GM19324 (cell line): ENCODE measurements at regions not wholly inside any gene's neighbourhood (a gene's known extent, or its start where the extent isn't known, plus 50 kb on each side); places are given as distances from the start of the nearest gene placed in this dataset.

ENCODE experiments used
- ATAC-seq: cut with Tn5 transposase; IDR thresholded peaks from one replicate; pipeline ENCODE4 v1.9.1; 2021; ENCODE audit warnings: mild to moderate bottlenecking, moderate library complexity; ENCODE audit not compliant: unreplicated experiment, low FRiP score

DNA sequence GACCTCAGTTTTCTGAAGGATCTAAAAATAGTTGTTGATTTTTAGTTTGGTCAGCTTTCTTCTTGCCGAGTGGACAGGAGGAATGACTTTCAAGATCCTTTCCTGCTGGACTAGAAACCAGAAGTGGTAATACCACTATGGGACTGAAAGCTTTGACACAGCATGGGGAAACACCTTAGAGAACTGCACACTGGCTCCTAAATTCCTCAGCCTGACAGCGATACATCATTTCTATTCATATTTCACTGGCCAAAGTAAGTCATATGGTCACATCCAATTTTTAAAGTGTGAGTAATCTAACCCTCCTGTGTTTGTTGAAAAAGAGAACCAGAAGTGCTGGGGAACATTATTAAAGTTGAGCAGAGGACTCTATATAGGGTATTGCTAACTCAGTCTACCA lies 244.7 kb upstream of the MMADHC start:
- no peak for ATAC-seq

DNA sequence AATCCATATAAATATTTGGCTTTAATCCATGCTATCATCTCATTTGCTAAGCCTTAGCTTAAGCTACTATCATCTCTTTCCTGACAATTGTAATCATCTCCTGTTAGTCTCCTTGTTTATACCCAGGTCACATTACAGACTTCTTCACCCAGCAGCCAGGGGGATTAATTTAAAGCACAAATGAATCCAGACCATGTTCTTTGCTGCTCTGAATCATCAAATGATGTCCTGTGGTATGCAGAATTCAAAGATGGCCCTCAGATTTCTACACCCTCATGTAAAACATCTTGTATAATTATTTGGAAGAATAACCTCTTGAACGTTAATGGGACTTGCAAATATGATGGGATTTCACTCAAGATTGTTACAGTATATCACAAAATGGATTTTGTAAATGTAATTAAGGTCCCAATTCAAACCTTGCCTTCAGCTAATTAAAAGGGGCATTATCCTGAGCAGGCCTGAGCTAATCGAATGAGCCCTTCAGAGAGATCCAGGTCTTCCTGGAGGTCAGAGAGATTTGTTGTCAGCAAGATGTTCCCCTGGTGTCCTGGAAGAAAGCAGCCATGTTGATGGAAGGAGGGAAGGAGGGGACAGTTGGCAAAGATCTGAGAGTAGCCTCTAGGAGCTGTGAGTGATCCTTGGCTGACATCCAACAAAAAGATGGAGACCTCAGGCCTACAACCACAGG lies 241.1 kb upstream of the MMADHC start:
- ATAC-seq, result no peak

DNA sequence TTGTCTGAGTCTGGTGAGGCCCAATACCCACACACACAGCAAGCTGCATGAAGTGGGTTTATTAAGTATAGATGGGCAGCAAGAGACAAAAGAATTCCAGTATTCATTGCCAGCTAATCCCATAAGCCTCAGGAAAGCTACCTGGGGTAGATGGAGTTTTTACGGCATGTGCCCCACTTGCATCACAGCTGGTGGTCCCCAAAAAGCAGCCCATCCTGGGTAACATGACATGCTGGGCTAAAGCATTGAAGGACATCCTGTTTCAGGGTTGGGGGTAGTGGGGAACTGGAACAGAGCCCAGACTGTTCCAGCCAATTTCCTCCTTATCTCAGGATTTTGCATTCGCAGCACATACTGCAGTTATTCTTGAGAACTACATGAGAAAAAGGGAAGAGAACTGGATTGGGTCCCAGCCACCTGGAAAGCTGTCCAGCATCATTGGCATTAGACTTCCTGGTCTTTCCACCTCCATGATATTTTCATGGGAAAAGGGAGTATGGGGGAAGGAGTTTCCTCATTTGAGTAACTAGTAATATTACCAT lies 240.1 kb upstream of the MMADHC start:
- no peak for ATAC-seq

DNA sequence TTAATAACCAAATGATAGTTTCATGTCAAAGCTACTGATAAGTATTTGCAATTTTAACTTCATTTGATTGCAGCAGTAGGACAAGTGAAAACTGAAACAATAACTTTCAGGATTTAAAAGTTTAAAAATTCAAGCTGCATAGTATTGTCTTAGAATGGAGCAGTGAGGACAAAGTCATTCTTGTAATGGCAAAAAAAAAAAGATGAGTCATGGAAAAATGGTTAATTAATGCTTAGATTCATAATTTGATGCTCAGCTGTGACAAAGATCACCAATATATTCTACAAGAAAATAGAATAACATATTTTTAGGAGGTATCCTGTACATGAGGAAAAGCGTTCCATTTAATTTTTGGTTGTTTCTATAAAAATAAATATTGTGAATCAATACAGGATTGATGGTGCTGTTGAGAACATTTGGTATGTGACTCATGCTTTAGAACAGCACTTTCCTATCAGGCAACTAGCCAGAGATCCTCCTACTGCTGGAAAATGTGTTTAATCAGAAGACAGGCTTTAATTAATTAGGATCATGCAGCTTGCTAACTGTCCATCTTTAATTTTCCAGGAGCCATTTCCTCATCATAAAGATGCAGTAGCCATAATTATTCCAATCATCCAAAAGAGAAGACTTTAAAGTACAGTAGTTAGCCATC lies 239.0 kb upstream of the MMADHC start:
- no peak for ATAC-seq

DNA sequence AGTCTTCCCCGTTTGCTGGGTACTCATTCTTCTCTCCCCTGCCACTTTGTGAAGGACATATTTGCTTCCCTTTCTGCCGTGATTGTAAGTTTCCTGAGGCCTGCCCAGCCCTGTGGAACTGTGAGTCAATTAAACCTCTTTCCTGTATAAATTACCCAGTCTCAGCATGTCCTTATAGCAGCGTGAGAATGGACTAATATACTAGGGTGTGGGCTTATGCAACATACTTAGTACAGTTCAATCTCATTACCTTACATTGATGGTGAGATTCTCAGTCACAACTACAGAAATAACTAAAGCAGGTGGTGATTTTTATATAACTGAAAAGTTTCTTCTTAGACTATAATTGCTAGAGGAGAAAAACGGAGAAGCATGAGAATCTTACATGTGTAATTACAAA lies 237.9 kb upstream of the MMADHC start:
- no peak for ATAC-seq

DNA sequence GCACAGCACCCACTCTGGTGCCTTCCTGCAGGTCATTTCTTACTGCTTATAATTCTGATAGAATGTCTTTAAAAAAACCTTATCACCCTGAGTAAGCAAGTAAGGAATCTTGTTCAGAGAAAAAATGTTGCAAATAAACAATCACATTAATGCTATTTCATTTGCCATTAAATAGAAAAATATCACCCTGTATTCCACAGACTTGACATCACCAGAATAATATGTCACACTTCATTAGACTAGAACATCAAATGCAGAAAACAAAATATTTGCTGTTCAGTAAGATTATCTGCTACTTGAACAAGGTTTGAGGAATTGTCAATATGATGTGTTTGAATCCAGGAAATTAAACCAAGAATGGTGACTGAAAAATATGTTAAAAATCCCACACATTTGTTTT lies 236.6 kb upstream of the MMADHC start:
- no peak for ATAC-seq

DNA sequence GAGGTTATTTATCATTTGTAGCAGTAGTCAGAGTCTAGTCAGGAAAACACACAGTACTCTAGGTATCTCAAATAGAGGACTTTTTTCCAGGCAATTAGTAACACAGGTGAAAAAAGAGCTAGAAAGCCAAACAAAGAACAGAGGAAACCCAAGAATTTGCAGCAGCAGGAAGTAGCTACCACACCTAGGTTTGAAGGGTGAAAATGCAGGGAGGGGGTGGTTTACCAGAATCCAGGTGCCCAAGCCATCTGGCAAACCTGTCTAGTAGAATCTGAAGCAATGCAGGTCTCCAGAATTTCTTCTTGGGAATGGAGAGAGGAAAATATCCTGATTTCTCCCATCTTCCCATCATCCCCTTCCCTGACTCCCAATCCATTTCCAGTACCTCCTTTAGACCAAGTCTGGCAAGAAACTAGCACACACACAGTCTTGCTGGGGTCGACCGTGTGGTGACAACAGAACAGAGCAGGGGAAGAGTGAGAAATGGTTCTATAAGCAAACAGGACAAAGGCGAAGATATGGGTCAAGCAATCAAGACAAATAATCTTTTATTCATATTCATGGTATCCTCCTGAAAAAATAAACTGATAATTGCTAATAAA lies 231.9 kb upstream of the MMADHC start:
- no peak for ATAC-seq

DNA sequence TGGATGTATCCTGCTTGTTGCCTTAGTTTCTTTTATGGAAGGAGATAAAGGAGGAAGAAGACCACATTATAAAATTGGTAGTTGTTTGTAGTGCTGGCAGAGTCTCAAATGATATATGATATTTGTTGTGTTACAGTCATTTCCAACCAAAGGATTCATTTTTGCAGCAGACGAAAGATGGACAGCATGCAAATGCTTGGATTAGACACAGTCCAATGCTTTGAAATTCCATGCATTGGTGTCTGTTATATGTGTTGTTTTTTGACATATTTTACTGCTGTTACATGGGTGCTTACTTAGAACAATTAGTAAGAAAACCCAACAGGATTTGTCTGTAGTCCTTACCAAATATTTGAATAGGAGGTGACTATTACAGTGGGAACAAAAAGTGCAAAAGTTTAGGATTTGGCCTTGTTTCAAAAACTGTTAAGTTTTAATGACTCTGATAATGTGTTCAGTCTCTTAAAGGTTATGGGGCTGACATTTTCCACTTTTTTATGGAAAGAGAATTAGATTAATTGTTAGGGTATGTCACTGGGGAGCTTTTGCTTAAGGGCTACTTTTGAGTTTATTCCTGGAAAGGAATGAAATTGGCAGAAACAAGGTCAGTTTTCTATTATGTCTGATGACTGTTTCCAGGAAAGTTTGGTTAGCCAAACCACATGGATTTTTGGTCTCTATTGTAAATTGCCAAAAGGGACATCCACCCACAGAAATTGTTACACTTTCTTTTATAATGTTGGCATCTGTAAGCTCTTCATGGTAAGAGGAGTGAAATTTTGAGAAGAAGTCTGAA lies 229.4 kb upstream of the MMADHC start:
- ATAC-seq, result no peak

DNA sequence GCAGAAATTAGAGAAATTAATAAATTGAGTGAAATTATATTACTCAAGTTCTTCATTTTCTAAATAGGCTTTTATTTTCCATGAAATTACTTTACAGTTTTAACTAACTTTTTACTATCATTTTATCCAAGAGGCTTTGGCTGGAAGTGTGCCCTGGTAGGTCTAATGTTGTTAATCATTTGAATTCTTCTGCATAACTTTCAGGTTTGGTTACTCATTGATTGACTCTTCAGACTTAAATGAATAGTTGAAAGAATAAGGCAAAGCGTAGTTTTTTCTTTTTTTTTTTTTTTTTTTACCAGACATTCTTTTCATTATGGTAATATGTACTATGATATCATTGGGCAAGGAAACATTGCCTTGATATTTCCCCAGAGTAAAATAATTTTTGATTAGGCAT lies 228.4 kb upstream of the MMADHC start:
- no peak for ATAC-seq

DNA sequence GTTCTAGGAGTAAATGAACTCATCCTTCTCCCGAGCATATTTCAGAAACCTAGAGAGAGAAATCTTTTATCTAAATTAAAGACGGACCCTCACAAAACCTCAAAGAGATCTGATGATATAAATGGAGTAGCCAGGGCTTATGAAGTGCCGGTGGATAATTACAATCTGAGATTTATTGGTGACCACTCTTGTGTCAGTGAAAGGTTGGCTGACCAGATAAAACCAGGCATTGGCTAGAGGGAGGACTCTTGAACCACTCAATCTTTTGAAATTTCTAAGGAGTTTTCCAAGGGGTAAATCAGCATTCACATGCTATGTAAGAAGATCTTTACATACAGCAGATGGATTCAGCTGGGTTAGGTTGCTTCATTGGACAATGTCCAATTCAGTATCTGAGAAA lies 227.3 kb upstream of the MMADHC start:
- no peak for ATAC-seq

DNA sequence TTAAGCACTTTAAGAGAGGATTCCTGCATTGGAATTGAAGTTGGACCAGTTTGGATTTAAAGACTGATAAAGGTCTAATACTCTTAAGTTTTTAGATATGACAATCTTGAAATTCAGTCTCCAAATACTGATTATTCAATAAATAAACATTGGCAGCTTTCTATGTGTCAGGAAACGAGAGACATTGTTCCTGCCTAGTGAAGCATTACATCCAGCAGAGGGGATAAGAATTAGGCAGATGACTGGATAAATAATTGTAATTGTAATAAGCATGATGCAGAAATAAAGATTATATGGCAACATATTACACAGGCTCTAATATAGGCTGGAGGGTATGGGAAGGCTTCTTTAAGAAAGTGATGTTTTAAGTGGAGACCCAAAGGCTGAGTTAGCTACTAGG lies 226.5 kb upstream of the MMADHC start:
- no peak for ATAC-seq

DNA sequence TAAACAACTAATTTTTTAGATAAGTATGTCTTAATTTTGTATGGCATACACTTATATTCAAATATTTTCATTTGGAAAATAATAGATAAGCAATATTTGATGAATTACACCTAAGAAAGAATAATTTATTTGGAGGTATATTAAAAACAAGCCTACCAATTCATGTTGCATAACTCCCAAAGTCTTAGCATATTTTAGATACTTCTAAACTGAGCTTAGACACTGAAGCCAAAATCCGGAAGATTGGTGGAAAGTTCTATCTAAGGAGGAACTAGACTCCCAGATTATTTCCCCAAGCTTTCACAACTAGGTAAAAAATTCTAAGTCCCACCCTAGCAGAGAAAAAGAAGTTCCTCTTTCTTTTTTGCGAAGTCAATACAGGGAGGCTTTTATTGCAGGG lies 221.0 kb upstream of the MMADHC start:
- ATAC-seq, result no peak

DNA sequence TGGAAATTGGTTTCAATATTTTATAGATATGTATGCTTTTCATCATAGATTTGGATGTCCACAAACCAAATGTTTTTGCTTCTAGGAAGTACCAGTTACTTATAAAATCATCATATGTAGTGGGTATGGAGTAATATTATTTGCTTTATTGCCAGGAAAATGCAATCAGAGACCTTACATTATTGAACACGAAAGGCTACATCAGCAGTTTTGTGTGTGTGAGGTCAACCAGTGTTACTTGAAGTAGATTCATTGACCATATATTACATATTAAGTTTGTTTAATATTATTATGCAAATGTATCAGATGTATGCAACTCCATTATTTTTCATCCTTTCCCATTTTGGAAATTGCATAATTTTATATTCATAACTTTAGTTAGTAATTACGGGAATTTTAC lies 219.1 kb upstream of the MMADHC start:
- no peak for ATAC-seq

DNA sequence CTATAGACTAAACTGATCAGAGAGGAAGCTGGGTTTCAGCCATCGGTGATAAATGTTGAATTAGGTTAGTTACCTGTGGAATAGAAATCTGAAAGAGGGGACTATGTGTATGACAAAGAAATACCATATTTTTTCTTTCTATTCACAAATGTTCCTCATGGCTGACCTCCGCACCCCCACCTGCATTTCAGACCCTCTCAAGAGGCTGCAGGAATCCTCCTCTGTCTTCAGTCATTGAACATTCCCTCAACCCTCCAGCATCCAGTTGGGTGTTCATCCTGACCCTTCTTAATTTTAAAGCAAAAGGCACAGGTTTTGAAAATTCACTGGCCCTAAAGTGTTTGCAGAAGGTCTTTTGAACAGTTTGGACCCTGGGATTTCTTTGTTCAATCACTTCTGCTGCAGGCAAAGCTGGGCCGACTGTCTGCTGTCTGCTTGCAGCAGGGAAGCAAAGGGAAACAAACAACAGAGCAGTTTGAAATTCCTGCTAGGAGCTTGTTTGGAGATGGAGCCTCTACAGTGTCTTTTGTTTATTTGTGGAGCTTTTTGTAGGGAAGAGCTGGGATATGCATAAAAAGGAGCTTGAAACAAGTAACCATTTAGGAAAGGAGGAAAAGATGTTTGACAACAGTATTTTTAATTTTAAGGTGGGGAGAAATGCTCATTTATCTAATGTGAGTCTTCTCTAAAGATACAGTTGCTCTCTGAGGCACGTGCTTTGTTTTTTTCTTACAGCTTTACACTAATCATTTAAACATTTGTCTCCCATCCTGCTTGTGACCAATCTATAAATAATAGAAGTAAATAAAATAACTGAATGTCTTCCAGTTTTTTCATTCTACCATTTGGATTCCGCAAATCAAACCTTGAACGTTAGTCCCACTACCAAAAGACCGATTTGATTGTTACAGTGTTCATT lies 213.3 kb upstream of the MMADHC start:
- no peak for ATAC-seq

DNA sequence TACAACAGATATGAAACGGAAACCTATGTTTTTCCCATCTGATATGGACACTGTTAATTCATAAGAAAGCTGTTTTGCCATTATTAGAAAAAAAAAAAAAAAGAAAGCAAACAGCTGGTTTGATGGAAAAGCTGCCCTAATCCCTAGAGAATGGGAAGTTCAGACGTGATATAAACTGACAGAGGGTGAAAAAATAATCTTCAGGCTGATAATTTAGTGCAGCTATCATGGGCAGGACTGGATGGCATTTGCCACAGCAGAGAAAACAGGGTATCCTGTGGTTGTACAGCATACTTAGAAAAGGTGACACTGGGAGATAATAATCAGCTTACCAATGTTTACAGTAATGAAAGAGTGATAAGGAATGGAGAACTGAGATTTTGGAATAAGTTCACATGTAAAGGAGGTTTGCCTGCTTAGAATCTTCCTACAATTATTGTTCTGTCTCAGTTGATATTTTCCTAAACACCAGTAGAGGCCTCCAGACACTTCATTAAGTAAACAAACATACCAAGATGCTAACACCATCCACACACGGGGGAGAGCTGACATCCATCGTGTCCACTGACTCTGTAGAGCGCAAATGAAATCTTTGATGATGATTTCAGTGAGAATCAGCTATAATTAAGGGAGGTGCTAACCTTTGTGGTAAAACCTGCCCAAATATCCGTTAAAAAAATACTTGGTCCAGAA lies 211.6 kb upstream of the MMADHC start:
- no peak for ATAC-seq

DNA sequence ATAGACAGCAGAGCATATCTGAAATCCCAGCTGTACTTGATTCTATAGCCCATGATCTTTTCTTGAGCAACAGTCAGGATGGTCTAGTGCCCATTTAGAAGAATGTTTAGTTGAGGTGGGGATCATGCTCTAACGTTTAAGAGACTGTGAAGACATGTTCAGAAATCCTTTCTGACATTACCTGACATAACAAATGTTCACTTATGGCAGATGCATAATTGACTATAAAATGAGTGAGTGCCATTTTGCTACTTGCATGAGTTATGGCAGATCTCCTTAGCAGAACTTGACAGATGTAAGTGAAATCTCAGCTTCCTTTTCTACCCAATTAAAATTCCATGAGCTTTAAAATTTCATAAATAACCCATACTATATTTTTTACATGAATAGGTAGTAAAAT lies 209.5 kb upstream of the MMADHC start:
- ATAC-seq, result no peak

DNA sequence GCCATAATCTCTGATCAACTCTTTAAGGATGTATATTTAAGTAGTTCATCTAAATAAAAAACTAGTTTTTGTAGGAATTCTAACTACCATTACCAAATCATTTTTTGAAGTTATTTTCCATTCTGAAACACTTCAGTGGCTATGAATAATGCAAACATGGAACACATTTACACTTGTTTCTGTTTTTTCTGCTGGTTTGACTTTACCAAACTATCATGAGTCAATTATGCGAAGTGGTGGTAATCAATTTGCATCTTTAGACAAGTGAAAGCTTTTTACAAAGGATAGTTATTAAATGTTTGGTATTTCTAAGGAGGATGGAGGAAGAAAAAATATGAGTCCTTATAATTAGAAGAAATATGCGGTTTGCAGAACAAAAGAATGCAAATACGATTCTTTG lies 202.0 kb upstream of the MMADHC start:
- ATAC-seq, result no peak

DNA sequence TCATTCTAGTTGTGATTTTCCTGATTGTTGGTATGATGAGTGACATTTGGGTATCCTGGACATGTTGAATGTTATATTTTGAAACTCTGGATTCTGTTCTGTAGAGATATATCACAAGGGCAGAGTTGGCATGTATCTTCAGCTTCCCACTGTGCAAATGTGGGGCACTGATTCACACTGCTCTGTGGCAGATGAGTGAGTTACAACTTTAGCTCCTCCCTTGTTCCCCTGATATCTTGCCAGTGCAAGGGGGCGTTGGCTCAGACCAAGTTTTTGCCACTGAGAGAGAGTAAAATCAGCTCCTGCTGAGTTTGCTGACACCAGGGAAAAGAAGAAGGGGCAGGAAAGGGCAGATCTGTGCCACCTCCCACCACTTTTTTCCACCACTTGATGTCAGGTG lies 199.6 kb upstream of the MMADHC start:
- ATAC-seq, result no peak

DNA sequence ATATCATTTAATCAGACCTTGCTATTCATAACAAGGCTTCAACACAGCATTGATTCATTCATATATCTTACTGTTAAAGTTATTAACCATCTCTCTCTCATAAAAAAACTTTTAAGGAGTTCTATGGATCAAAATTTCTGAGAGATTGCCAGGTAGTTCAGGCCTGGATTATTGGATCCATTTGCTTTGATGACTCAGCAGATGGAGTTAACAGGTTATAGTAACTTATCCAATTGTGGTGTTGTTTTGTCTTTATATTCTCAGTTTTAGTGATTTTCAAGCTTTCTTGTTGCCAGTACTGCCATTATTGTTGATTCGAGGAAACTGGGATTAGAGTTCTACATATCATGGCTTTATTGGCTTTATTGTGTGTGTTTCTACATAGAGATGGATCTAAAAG lies 195.7 kb upstream of the MMADHC start:
- ATAC-seq, result no peak

DNA sequence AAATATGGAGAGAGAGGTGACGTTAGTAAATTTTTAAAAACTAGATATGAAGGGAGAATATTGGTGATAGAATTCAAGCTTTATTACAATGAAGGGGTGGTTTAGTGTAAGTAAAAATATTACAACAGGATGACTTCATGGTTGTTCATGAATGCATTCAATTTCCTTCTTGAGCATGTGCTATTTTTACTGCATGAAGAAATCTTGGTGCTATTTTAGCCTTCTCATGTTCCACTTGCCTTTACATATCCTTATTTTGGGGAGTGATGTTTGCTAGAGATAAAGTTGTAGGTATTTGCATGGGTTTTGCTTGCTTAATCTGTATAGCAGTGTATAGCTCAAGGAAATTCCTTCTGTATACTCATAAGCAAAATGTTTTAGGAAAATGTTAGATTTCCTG lies 195.0 kb upstream of the MMADHC start:
- no peak for ATAC-seq
